ENCODE measurements at regions not wholly inside any gene's neighbourhood (a gene's known extent, or its start where the extent isn't known, plus 50 kb on each side); places are given as distances from the start of the nearest gene placed in this dataset.

DNA sequence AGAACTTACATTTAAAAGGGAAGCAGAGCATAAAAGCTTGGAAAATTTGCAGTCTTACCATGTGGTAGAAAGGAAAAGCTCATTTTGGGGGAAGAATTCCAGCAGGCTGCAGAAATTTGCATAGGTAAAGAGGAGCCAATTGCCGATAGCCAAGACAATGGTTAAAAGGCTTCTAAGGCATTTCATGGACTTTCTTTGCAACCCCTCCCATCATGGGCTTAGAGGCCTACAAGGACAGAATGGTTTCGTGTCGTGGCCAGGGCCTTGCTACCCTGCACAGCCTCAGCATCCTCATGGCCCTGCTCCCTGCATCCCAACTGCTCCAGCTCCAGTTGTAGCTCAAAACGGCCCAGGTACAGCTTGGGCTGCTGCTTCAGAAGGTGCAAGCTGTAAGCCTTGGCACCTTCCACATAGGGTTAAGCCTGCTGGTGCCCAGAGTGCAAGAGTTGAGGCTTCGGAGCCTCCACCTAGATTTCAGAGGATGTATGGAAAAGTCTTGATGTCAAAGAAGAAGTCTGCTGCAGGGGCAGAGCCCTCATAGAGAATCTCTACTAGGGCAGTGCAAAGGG lies 420.3 kb downstream of the PCDH17 start:
- DNase-seq, result no peak

DNA sequence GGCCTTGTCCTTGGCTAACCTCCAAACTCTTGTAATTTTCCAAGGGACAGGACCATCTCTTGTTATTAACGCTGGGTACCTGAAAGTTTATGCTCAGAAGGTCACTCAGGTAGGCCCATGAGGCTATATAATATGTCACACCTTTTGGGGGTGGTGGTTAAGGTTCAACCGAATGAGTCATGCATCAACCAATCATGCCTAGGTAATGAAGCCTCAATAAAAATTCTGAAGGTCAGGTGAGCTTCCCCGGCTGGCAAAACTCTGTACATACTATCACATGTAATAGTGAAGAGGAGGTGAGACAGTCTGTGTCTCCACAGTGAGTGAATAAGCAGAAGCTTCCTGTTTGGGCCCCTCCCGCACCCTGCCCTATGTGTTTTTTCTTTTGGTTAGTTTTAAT lies 424.9 kb downstream of the PCDH17 start:
- no peak for DNase-seq

- no peak for DNase-seq
Observed at GRCh38 chr13:58059624-58060023, 428.1 kb downstream of the PCDH17 start.

- DNase-seq, result no peak
Observed at GRCh38 chr13:58080806-58081205, 449.3 kb downstream of the PCDH17 start.

DNA sequence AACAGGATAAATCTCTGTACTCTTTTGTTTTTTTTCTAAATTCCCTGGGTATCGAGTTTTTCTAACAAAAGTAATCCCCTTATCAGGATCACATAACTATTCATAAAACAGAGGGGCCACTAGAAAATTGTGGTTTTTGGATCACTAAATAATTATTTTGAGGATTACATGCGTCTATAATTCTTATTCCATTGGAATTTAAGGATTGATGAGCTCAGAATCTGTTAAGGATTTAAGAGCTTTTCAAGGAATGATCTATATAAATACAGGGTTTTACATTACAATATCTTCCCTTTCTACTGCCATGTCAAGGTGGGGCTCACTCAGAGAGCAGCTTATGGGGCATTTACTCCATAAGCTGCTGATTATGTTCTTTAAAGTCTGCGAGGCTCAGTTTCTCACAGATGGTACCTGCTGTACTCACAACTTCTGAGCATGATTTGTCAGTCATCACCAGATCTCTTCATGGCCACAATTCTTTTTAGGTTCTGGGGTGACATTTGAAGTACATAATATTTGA lies 449.8 kb downstream of the PCDH17 start:
- DNase-seq, result no peak

DNA sequence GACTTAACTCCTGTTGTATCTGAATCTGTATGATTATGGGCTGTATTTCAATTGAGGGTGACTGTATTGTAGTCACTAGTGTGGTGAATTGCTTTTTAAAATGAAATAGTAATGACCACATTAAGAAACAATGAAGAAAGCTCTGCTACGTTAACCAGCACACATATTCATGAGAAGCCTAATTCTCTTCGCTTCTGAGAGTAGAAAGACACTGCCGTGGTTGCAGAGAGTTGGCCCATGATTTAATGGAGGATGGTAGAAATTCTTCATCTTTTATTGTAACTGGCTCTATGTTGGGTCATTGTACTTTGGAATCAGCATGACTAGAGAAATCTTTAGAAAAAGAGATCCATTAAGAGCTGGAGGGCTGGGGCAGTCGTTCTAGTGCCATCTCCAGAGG lies 451.5 kb downstream of the PCDH17 start:
- DNase-seq, result no peak

DNA sequence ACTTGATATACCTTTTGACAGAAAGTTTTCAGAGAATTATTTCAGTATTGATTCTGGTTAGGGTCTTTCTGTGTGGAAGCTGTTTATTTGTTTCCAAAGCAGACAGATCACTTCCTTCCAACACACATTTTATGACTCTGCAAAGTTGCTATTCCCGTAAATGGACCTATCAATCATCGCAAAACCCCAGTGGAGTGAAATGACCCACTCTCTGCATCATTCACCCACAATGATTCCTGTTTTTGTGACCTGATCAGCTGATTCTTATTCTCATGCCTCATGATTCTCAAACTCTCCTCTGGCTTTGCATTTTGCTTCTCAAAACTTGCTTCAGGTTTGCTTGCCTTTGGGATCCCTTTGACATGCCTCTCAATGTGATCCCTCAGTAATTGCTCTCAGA lies 453.7 kb downstream of the PCDH17 start:
- DNase-seq, result no peak

DNA sequence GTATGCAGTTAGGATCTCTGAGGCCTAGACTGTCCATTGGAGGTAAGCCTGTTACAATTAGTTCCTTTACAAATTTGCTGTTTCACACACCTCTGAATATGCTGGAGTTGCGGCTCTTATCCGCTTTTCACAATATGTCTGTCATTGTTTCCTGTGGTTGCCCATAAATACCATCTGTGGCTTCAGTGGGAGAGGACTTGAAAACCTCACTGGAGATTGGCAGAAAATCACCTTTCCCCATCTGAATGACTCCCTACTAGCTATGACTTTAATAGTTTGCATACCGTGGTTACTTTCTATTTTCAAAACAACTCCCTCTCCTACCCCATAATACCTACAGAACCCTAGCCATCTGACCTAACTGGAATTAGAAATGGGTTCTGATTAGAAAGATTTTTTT lies 454.3 kb downstream of the PCDH17 start:
- DNase-seq, result no peak

DNA sequence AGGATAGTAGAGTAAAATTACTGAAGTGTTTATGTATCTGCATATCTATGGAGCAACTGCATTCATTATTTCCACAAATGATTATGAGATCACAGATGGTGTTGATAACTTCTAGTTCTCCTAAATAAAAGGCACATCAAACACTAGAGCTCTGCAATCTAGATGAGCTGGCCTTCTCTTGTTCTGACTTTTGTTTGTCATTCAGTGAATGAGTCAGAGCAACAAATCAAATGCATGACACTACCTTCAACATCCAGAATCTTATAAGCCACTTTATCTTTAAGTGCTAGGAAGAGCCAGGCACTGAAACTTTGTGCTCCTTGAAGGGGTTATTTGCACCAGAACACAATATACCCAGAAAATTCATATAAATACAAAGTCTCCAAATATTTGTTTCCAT lies 456.0 kb downstream of the PCDH17 start:
- no peak for DNase-seq

- DNase-seq, result no peak
Observed at GRCh38 chr13:58093394-58093793, 461.9 kb downstream of the PCDH17 start.

DNA sequence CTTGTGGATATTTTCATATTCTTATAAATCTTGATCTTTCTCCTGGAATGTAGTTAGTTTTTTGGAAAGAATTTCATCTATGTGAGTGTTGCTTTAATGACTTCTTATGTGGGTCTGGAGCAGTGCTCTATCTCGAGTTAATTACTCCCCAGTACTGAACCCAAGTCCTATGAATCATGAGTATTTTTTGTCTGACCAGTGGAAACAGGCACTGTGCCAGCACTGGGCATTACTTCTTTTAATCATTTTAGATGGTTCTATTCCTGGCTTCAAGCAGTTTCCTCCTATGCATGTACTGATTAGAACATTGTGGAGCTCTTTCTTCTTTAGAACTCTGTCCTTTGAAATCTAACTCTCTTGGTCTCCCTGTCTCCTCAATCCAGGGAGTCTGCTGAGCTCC lies 466.3 kb downstream of the PCDH17 start:
- no peak for DNase-seq

GRCh38 chr13:58119351-58119750 lies 487.8 kb downstream of the PCDH17 start:
- no peak for DNase-seq

GRCh38 chr13:58119804-58120203 lies 488.3 kb downstream of the PCDH17 start:
- DNase-seq, result no peak

DNA sequence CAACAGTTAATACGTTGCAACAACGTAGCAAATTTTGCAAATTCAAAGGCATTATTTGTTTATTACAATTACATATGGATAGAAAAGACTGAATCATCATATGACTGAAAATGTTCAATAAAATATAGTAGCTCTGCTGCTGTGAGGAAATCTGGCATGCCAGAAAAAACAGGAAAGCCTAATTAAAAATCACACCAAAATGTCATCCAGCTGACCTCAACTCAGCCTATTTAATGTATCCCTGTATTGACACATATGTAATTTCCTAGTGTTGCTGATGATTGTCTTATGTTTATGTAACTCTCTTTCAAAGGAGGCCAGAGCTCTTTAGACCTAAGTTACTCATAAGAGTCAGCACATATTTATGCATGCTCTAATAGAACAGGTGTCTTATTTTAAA lies 495.0 kb downstream of the PCDH17 start:
- no peak for DNase-seq

- no peak for DNase-seq
Observed at GRCh38 chr13:58134012-58134411, 502.5 kb downstream of the PCDH17 start.

GRCh38 chr13:58134525-58134924 lies 503.0 kb downstream of the PCDH17 start:
- DNase-seq, result no peak

DNA sequence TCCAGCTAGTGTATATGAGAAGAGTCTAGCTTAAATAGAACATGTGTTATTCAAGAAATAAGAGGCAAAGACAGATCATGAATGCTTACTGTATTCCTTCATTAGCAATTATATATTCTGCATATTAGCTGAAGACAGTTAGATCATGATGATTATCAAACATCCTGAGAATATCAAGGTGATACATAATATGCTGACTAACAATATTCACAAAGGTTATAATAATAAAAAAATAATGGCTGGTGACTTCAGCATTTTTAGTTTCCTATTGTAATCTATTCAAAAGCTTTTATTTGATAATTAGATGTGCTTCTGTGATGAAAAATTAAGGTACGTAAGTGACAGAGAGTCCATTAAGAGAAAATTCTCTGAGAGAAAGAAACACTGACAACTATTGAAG lies 511.4 kb downstream of the PCDH17 start:
- no peak for DNase-seq

- no peak for DNase-seq
Observed at GRCh38 chr13:58144616-58145015, 513.1 kb downstream of the PCDH17 start.

DNA sequence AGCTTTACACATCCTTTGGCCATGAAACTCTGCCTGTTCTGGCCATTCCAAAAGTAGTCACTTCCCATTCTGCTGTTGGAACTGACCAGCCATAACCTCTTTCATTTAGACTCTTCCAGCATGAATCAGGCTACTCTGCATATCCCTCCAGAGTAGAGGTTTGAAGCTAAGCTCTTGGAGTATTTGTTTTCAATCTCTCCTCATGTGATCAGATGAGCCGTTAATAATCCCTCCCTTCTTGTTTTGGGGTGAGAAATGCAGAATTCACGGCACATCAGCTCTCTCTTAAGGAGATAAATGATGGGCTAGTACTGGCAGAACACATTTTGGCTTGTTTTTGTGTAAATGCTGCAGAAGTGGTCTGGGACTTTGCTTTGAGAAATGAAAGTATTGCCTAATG lies 519.9 kb downstream of the PCDH17 start:
- DNase-seq, result no peak

GRCh38 chr13:58160980-58161379 lies 529.4 kb downstream of the PCDH17 start:
- no peak for DNase-seq

DNA sequence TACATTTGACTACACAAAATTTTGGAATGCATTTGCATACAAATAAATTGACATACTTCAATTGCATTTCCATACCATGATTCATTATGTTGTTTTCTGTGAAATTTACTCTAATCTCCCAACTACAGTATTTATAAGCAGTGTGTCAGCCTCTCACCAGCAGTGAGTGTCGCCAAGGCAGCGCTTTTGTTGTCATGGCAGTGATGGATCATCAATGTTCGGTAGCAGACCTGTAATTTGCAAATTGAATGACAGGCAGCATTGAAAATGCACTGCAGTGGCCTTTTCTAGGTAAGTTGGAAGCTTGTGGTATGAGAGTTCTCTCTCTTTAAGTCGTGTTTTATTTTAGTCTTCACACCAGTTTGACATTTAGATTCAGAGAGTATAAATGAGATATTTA lies 534.1 kb downstream of the PCDH17 start:
- no peak for DNase-seq

DNA sequence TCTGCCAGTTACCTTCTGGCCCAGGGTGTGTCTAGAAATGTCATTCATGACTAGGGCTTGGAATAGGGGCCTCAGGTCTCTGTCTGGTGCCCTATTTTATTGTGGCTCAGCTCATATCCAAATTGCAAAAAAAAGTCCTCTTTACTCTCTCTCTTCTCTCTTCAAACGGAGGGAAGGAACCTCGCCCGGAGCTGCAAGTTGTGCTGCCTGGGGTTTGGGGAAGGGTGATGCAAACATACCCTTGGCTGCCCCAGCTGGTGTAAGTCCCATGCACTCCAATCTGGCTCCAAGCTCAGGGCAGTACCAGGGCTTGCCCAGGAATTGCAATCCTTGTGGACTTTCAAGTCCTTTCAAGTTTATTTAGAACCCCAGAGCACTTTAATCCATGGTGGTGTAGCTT lies 549.6 kb downstream of the PCDH17 start:
- no peak for DNase-seq

- no peak for DNase-seq
Observed at GRCh38 chr13:58187881-58188280, 556.3 kb downstream of the PCDH17 start.

DNA sequence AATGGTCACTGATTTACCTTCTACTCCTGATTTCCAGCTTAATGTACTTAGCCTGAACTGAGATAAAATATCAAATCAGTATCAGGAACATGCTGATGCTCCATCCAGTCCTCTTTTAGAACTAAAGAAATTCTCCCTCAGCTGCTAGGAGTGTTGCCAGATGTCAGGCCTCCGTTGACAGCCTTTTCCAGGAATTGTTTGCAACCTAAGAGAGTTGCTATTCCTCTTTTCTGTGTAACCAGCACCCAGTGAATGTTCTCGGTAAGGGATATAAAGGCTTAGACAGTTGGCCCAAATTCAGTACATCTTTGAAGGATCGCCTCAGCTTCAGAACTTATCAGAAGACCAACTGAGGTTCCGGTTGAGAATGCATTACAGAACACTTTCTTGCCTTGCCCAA lies 559.0 kb downstream of the PCDH17 start:
- DNase-seq, result no peak

- DNase-seq, result no peak
Observed at GRCh38 chr13:58191754-58192153, 560.2 kb downstream of the PCDH17 start.

- no peak for DNase-seq
Observed at GRCh38 chr13:58202099-58202498, 570.6 kb downstream of the PCDH17 start.

Measured in NCI-H526 treated with DMSO at 0.1 percent for 48 hours (cell line).